ENCODE measurements at regions not wholly inside any gene's neighbourhood (a gene's known extent, or its start where the extent isn't known, plus 50 kb on each side); places are given as distances from the start of the nearest gene placed in this dataset.

- TF ChIP-seq HDGF (IDR thresholded peaks at IDR 0.05; ENCODE audit: borderline replicate concordance) (no peak), FOXA1 (IDR thresholded peaks at IDR 0.05) (no peak), BHLHE40 (IDR thresholded peaks at IDR 0.05; ENCODE audit: borderline replicate concordance) (no peak), NFRKB (IDR thresholded peaks at IDR 0.05) (no peak), L3MBTL2 (conservative IDR thresholded peaks at IDR 0.05) (no peak)
Observed at GRCh38 chr2:16031848-16032159, 91.5 kb downstream of the MYCN start.
